GM12878 (cell line): ENCODE measurements at regions not wholly inside any gene's neighbourhood (a gene's known extent, or its start where the extent isn't known, plus 50 kb on each side); places are given as distances from the start of the nearest gene placed in this dataset.

Experiments
- ATAC-seq: fragments of 200-7000 bp; cut with Tn5 transposase; 3 replicates; pipeline ENCODE4 v1.9.1; 2020; ENCODE audit warnings: mild to moderate bottlenecking, moderate library complexity
- BruUV-seq: library from RNA; stranded (reverse); fragments of 400-500 nt; replicated peaks from 2 replicates; lab custom pipeline; 2021; lab: Mats Ljungman, UMichigan
- CTCF ChIA-PET: fragments of 300-600 bp; sonication (Branson Sonifier 250); formaldehyde crosslinking; extraction: SDS; loops from one replicate; lab custom pipeline; 2021; ENCODE audit warnings: inconsistent platforms; lab: Yijun Ruan, JAX
- POLR2A ChIA-PET: fragments of 350-600 bp; formaldehyde crosslinking; extraction: SDS; loops from one replicate; lab custom pipeline; 2021; ENCODE audit warnings: inconsistent platforms; lab: Charles Lee
- RAD21 ChIA-PET: fragments of 300-600 bp; sonication (Branson Sonifier 250); formaldehyde crosslinking; loops from one replicate; lab custom pipeline; 2023; ENCODE audit warnings: antibody characterized with exemption; ENCODE audit not compliant: unreplicated experiment; lab: Charles Lee
- SMC1A ChIA-PET: fragments of 300-600 bp; sonication (Branson Sonifier 250); formaldehyde crosslinking; loops from one replicate; lab custom pipeline; 2023; ENCODE audit not compliant: unreplicated experiment, uncharacterized antibody; lab: Charles Lee
- DNase-seq: peaks from one replicate; pipeline ENCODE4 v3.0.0-alpha.2; 2011; ENCODE audit warnings: low read depth, low spot score
- FAIRE-seq: peaks from 3 replicates; lab custom pipeline; 2011; peaks lifted over from hg19 to GRCh38; lab: Jason Lieb, UNC
- H2AFZ ChIP-seq: 2 replicates; pipeline ENCODE4 v1.6.0; 2011; ENCODE audit warnings: low read depth, low read length, control low read depth; ENCODE audit not compliant: control insufficient read depth
- H3K27ac ChIP-seq: 2 replicates; pipeline ENCODE4 v1.5.1; 2011; ENCODE audit warnings: control low read depth; ENCODE audit not compliant: control insufficient read depth, insufficient read depth
- H3K27me3 ChIP-seq, 2 experiments: replicated peaks in 1 of 2; 2 replicates each; pipeline versions ENCODE4 v1.6.0 to v1.6.1; 2011; ENCODE audit warnings: low read length in 1 of 2; ENCODE audit not compliant: control insufficient read depth in 2 of 2, insufficient read depth in 2 of 2
- H3K36me3 ChIP-seq, 2 experiments: 2 replicates each; pipeline ENCODE4 v1.5.1; 2011; ENCODE audit warnings: low read length in 1 of 2; ENCODE audit not compliant: control insufficient read depth in 2 of 2, insufficient read depth in 2 of 2
- H3K4me1 ChIP-seq: 2 replicates; pipeline ENCODE4 v1.6.1; 2011; ENCODE audit warnings: mild to moderate bottlenecking, low read length, moderate library complexity, mixed read lengths; ENCODE audit not compliant: control insufficient read depth, insufficient read depth
- H3K4me2 ChIP-seq: 2 replicates; pipeline ENCODE4 v1.6.0; 2011; ENCODE audit warnings: control low read depth; ENCODE audit not compliant: control insufficient read depth, insufficient read depth
- H3K4me3 ChIP-seq: fragments of 200-600 bp; sonication (generic); 2 replicates; pipeline ENCODE4 v1.5.1; 2016
- H3K79me2 ChIP-seq: 2 replicates; pipeline ENCODE4 v1.6.0; 2011; ENCODE audit warnings: low read length; ENCODE audit not compliant: control insufficient read depth, insufficient read depth
- H3K9ac ChIP-seq: 2 replicates; pipeline ENCODE4 v1.8.0; 2011; ENCODE audit warnings: low read length, control low read depth, mixed read lengths; ENCODE audit not compliant: control insufficient read depth, insufficient read depth
- H3K9me3 ChIP-seq: replicated peaks from 3 replicates; pipeline ENCODE4 v1.5.1; 2011; ENCODE audit warnings: mild to moderate bottlenecking, low read length; ENCODE audit not compliant: control insufficient read depth, insufficient read depth
- H4K20me1 ChIP-seq: 2 replicates; pipeline ENCODE4 v1.6.0; 2011; ENCODE audit not compliant: control insufficient read depth, insufficient read depth
- ATF7 ChIP-seq: fragments of 450-650 bp; IDR thresholded peaks from 2 replicates; pipeline ENCODE4 v1.6.1; 2016; ENCODE audit warnings: low read depth, mild to moderate bottlenecking
- BCLAF1 ChIP-seq: fragments of 450-650 bp; IDR thresholded peaks from 2 replicates; pipeline ENCODE4 v1.6.1; 2017; ENCODE audit warnings: antibody characterized with exemption, mild to moderate bottlenecking, moderate library complexity
- CEBPZ ChIP-seq: fragments of 150-350 bp; IDR thresholded peaks from 2 replicates; pipeline ENCODE4 v1.6.1; 2016; ENCODE audit warnings: low read depth, low read length
- EZH2 ChIP-seq: IDR thresholded peaks from 2 replicates; pipeline ENCODE4 v1.6.1; 2012; ENCODE audit warnings: low read depth, mild to moderate bottlenecking, control low read depth, inconsistent platforms, low read length, borderline replicate concordance; ENCODE audit not compliant: control insufficient read depth
- FOS ChIP-seq: IDR thresholded peaks from 3 replicates; pipeline ENCODE4 v1.6.1; 2011; ENCODE audit warnings: borderline replicate concordance; ENCODE audit not compliant: insufficient read length; ENCODE audit errors: extremely low read depth
- IKZF2 ChIP-seq, 2 experiments: fragments of 450-650 bp; IDR thresholded peaks; 2 replicates each; pipeline ENCODE4 v1.6.1; 2017; ENCODE audit warnings: mild to moderate bottlenecking in 2 of 2, moderate library complexity in 2 of 2
- IRF3 ChIP-seq: fragments of 450-650 bp; IDR thresholded peaks from 2 replicates; pipeline ENCODE4 v1.6.1; 2014; ENCODE audit warnings: mild to moderate bottlenecking
- MEF2B ChIP-seq: fragments of 450-650 bp; IDR thresholded peaks from 2 replicates; pipeline ENCODE4 v1.6.1; 2018; ENCODE audit warnings: mild to moderate bottlenecking, moderate library complexity; ENCODE audit not compliant: partially characterized antibody, poor library complexity, severe bottlenecking
- MLLT1 ChIP-seq: fragments of 450-650 bp; IDR thresholded peaks from 2 replicates; pipeline ENCODE4 v1.6.1; 2016; ENCODE audit warnings: mild to moderate bottlenecking
- MYC ChIP-seq: IDR thresholded peaks from 2 replicates; pipeline ENCODE4 v1.6.1; 2011; ENCODE audit warnings: mild to moderate bottlenecking, low read length, moderate library complexity, inconsistent platforms; ENCODE audit not compliant: insufficient read depth, insufficient replicate concordance, insufficient read length, severe bottlenecking
- NBN ChIP-seq: fragments of 450-650 bp; IDR thresholded peaks from 2 replicates; pipeline ENCODE4 v1.6.1; 2016
- NR2C1 ChIP-seq: fragments of 450-650 bp; IDR thresholded peaks from 2 replicates; pipeline ENCODE4 v1.6.1; 2017; ENCODE audit warnings: antibody characterized with exemption, mild to moderate bottlenecking, moderate library complexity
- NR2F1 ChIP-seq: fragments of 450-650 bp; conservative IDR thresholded peaks from 2 replicates; pipeline ENCODE4 v1.6.1; 2017; ENCODE audit warnings: mild to moderate bottlenecking
- RFX5 ChIP-seq: IDR thresholded peaks from 2 replicates; pipeline ENCODE4 v1.6.1; 2011; ENCODE audit warnings: low read depth, low read length, improper control_type of control experiment
- SRF ChIP-seq, 2 experiments: IDR thresholded peaks; 2 replicates each; pipeline ENCODE4 v1.6.1; 2011; ENCODE audit warnings: low read depth in 2 of 2, low read length in 2 of 2, mild to moderate bottlenecking in 1 of 2, moderate library complexity in 1 of 2
- YBX1 ChIP-seq: fragments of 450-650 bp; IDR thresholded peaks from 2 replicates; pipeline ENCODE4 v1.6.1; 2016; ENCODE audit warnings: antibody characterized with exemption
- ZBED1 ChIP-seq: IDR thresholded peaks from 2 replicates; pipeline ENCODE4 v1.6.1; 2016; ENCODE audit warnings: borderline replicate concordance
- WGBS: methylation state at CpG from one replicate; pipeline ENCODE4 v1.1.6; 2016; ENCODE audit warnings: low lambda C conversion rate; ENCODE audit not compliant: insufficient replicate concordance, insufficient coverage; ENCODE audit errors: missing lambda C conversion rate; 5-methylcytosine and 5-hydroxymethylcytosine counted together
- in situ Hi-C: fragments of 300-500 bp; cut with MboI; formaldehyde crosslinking; loops from 9 replicates; pipeline ENCODE4 v1.14.3; 2018; ENCODE audit warnings: mixed read lengths
- intact Hi-C: fragments of 100-400 bp; cut with micrococcal nuclease; formaldehyde crosslinking; loops from one replicate; pipeline ENCODE4 v1.14.2; 2022; ENCODE audit not compliant: unreplicated experiment

DNA sequence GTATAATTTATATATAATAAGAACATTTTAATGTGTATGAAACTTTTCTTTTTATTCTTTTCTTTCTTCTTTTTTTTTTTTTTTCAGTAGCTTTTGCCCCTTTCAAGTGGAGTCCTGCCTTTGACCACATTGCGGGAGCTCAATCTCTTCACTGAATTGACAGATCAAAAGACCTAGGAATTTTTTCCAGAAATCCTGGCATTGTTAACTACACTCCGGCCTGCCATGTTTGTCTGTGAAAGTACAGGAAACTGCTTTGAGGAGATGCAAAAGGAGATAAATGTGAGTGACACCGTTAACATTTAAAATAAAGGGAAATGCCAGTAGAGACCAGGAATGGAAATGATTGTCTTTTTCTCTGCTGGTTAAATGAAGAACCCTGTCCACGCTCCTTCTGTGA is 159.3 kb upstream of the VCX3A start:
- Histone ChIP-seq H3K36me3 (no peaks in the 10 kb centered on the region), H3K27me3 (no peaks in the 10 kb centered on the region), H3K4me1 (no peaks in the 10 kb centered on the region), H4K20me1 (no peaks in the 10 kb centered on the region), H3K4me3 (no peak overlapping the region), H2AFZ (no peak overlapping the region), H3K4me2 (no peak overlapping the region), H3K9me3 (no peaks in the 10 kb centered on the region), H3K27ac (no peak overlapping the region), H3K79me2 (no peaks in the 10 kb centered on the region), H3K9ac (no peak overlapping the region)
- FAIRE-seq (no peak), ATAC-seq (no peak), DNase-seq (no peak)
- CTCF ChIA-PET: interaction anchor here (0.8 kb wide), 1 partner anchor 49 kb away, joined by 3 read pairs; no protein-coding TSS in a partner anchor
- in situ Hi-C loops (no loop called here), intact Hi-C loops (no loop called here)
- POLR2A ChIA-PET: interaction anchor here (0.6 kb wide), 1 partner anchor 39 kb away, joined by 3 read pairs; no protein-coding TSS in a partner anchor
- SMC1A ChIA-PET: no interaction called here
- BruUV-seq: no TSS peak
- RAD21 ChIA-PET: interaction anchor here (0.6 to 0.8 kb wide), 2 partner anchors 45 to 1784 kb away, joined by 3 to 4 read pairs; no protein-coding TSS in a partner anchor
- 27% methylated on average over 3 of the region's 4 CpGs for WGBS
- TF ChIP-seq MLLT1 (no peak), FOS (no peak), MYC (no peak), ATF7 (no peak), EZH2 (no peak), RFX5 (no peak), NR2F1 (no peak), IKZF2 (IDR thresholded peaks at IDR 0.05) (no peak), ZBED1 (no peak), MEF2B (no peak), YBX1 (no peak), NBN (no peak), BCLAF1 (no peak), IRF3 (no peak), CEBPZ (no peak), NR2C1 (no peak), SRF (IDR thresholded peaks at IDR 0.05; ENCODE audit: low read depth in 2 of 2, low read length in 2 of 2) (no peak)
